Lung (tissue), 11 donors: ENCODE measurements at regions not wholly inside any gene's neighbourhood (a gene's known extent, or its start where the extent isn't known, plus 50 kb on each side); places are given as distances from the start of the nearest gene placed in this dataset.
A peak's percentile ranks its signal among the peaks of the same experiment; 100 is the strongest.

Source experiments
- ATAC-seq: fragments of 200-7000 bp; cut with Tn5 transposase; one replicate; pipeline ENCODE4 v1.9.1; 2020; ENCODE audit warnings: moderate number of reproducible peaks; ENCODE audit not compliant: insufficient read depth, low FRiP score
- DNase-seq, 3 donors: peaks; one replicate each; pipeline ENCODE4 v3.0.0-alpha.2; 2013 to 2017
- H3K27ac ChIP-seq, 2 donors: one replicate each; pipeline ENCODE4 v1.5.1; 2013; ENCODE audit warnings: mild to moderate bottlenecking in 2 of 2, moderate library complexity in 2 of 2, control low read depth in 1 of 2, inconsistent platforms in 1 of 2, low read depth in 1 of 2, low read length in 1 of 2
- H3K27me3 ChIP-seq, 3 donors: one replicate each; pipeline ENCODE4 v1.5.1; 2013; ENCODE audit warnings: low read length in 2 of 3; ENCODE audit not compliant: control insufficient read depth in 3 of 3, insufficient read depth in 3 of 3
- H3K36me3 ChIP-seq, 4 donors: one replicate each; pipeline ENCODE4 v1.5.1; 2013; ENCODE audit warnings: low read length in 4 of 4, mild to moderate bottlenecking in 1 of 4, moderate library complexity in 1 of 4; ENCODE audit not compliant: control insufficient read depth in 4 of 4, insufficient read depth in 4 of 4
- H3K4me1 ChIP-seq, 5 donors: one replicate each; pipeline ENCODE4 v1.5.1; 2013; ENCODE audit warnings: low read length in 5 of 5, mild to moderate bottlenecking in 2 of 5, moderate library complexity in 1 of 5; ENCODE audit not compliant: control insufficient read depth in 5 of 5, insufficient read depth in 5 of 5
- H3K4me3 ChIP-seq: one replicate; pipeline ENCODE4 v1.5.1; 2013; ENCODE audit warnings: mild to moderate bottlenecking, control low read depth, moderate library complexity
- H3K9ac ChIP-seq, 2 donors: one replicate each; pipeline ENCODE4 v1.5.1; 2013; ENCODE audit warnings: low read length in 2 of 2, control low read depth in 1 of 2; ENCODE audit not compliant: insufficient read depth in 1 of 2
- H3K9me3 ChIP-seq, 4 donors: one replicate each; pipeline ENCODE4 v1.5.1; 2013; ENCODE audit warnings: low read length in 3 of 4, mild to moderate bottlenecking in 1 of 4, moderate library complexity in 1 of 4; ENCODE audit not compliant: control insufficient read depth in 4 of 4, insufficient read depth in 3 of 4
- WGBS, 2 donors: extraction: QIAGEN DNeasy Blood & Tissue Kit; methylation state at CpG; one replicate each; pipeline ENCODE4 v1.1.7; 2013; 5-methylcytosine and 5-hydroxymethylcytosine counted together
- TF ChIP-seq, protein P1 (sequence below): IDR thresholded peaks from 2 replicates; pipeline ENCODE4 v1.5.1; 2012; ENCODE audit warnings: mild to moderate bottlenecking; ENCODE audit errors: control extremely low read depth, extremely low read depth
- donor health status: control.
- donor health status: control.
- donor health status: Bipolar disorder and iron deficiency.
- donor health status: healthy.
- donor health status: DM: yes; HTN: yes; CAD: no.

DNA sequence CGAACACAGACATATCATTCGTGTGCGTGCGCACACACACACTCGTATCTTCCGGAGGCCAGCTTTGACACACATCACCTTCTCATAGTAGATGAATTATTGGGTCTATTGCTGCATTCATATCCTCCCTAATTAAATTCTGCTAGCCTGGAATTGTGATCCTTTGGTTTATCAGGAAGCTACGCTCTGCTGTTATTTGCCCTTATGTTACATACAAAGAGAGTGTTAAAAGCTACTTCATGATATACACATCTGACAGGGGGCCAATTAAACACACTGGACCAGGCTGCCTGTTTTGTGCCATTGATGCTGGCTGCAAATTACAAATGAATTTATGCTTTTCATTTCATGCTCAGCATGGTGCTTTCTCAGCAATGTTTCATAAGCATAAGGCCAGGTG is 252.0 kb downstream of the RHOU start:
- no peak for DNase-seq
- no peak overlapping the region for H3K4me3 ChIP-seq
- TF ChIP-seq, protein P1, sequence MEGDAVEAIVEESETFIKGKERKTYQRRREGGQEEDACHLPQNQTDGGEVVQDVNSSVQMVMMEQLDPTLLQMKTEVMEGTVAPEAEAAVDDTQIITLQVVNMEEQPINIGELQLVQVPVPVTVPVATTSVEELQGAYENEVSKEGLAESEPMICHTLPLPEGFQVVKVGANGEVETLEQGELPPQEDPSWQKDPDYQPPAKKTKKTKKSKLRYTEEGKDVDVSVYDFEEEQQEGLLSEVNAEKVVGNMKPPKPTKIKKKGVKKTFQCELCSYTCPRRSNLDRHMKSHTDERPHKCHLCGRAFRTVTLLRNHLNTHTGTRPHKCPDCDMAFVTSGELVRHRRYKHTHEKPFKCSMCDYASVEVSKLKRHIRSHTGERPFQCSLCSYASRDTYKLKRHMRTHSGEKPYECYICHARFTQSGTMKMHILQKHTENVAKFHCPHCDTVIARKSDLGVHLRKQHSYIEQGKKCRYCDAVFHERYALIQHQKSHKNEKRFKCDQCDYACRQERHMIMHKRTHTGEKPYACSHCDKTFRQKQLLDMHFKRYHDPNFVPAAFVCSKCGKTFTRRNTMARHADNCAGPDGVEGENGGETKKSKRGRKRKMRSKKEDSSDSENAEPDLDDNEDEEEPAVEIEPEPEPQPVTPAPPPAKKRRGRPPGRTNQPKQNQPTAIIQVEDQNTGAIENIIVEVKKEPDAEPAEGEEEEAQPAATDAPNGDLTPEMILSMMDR, result no peak
- H3K9me3 ChIP-seq, result no peaks in the 10 kb centered on the region
- no peak for ATAC-seq
- H3K36me3 ChIP-seq, result no peaks in the 10 kb centered on the region
- WGBS, 2 donors, result 84 to 85% methylated on average over 7 of the region's 7 CpGs
- H3K9ac ChIP-seq, result no peak overlapping the region
- H3K27me3 ChIP-seq, result no peaks in the 10 kb centered on the region
- H3K27ac ChIP-seq, result no peak overlapping the region
- peaks cover 0 to 74% (median 28%) of the 10 kb centered on the region in 5 donors for H3K4me1 ChIP-seq

DNA sequence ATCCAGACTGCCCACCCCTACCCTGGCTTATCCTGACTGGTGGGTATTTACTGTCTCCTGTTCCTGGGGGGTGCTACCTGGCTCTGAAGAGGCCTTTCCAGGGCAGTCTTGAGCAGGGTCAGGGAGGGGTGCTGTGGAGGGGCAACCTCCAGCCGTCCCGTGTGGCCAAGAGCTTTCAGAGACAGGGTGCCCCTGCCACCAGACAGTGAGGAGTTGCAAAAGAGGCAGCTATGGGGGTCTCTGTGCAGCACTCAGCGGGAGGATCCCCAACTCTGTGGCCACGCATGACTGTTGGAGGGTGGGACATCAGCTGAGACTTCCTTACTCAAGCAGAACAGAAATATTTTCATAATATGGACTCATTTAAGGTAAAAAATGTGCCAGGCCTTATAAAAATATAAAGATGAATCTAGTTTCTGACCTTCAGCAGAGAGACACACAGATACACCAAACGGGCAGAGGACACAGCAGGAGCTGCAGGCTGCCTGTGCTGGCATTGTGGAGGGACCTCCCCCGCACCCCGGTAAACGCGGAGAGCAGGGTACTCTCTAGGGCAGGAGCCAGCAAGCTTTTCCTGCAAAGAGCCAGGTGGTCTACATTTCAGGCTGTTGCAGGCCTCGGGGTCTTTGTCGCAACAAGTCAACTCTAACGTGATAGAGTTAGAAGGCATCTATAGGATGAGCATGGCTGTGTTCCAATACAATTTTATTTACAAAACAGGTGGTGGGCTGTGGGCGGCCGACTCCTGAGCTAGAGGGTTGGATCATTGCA is 252.6 kb downstream of the RHOU start:
- H3K36me3 ChIP-seq, result no peaks in the 10 kb centered on the region
- no peaks in the 10 kb centered on the region for H3K9me3 ChIP-seq
- 65 to 83% methylated on average over 14 of the region's 14 CpGs for WGBS, 2 donors
- ATAC-seq (no peak), DNase-seq (no peak)
- H3K9ac ChIP-seq, result no peak overlapping the region
- TF ChIP-seq, protein P1, result no peak
- peaks cover 0 to 74% (median 28%) of the 10 kb centered on the region in 5 donors for H3K4me1 ChIP-seq
- H3K4me3 ChIP-seq, result no peak overlapping the region
- H3K27me3 ChIP-seq, result no peaks in the 10 kb centered on the region
- no peak overlapping the region for H3K27ac ChIP-seq

DNA sequence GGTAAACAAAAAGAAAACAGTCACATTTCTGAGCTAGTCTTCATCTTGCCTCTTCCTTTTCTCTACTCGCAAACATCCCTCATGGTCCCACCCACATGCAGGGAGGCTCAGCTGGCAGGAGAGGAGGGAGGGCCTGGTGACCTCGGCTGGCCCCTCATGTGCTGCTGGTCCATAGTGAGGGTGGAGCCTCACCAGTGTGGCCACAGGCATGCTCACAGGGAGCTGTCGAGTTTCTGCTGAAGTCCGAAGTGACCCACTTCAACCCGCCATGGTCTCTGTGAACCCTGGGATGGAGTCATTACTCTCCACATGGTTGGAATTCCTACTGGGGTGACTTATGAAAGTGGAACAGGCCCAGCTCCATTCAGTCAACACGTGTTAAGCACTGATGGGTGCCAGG is 253.4 kb downstream of the RHOU start:
- TF ChIP-seq, protein P1, result no peak
- ATAC-seq, result no peak
- no peak for DNase-seq
- Histone ChIP-seq H3K4me1 (peaks cover 0 to 71% (median 28%) of the 10 kb centered on the region in 5 donors), H3K9ac (no peak overlapping the region), H3K9me3 (no peaks in the 10 kb centered on the region), H3K4me3 (no peak overlapping the region), H3K27me3 (no peaks in the 10 kb centered on the region), H3K36me3 (no peaks in the 10 kb centered on the region), H3K27ac (no peak overlapping the region)
- WGBS, 2 donors, result 66 to 74% methylated on average over 6 of the region's 6 CpGs

DNA sequence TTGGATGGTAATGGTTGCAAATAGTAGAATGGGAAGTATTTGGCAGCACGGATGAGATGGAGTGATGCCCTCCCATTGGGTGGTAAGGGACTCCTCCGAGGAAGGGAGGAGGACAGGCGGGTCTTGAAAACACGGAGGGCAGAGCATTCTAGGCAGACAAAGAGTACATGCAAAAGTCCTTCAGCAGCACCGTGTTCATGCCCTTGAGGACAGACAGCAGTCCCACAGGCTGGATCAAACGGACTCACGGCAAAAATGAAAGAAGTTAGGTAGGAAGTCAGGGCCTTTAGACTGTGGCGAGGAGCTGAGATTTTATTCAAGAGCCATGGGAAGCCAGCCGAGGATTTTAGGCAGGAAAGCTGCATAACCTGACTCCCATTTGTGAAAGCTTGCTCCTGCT is 253.9 kb downstream of the RHOU start:
- no peaks in the 10 kb centered on the region for H3K27me3 ChIP-seq
- no peaks in the 10 kb centered on the region for H3K9me3 ChIP-seq
- H3K27ac ChIP-seq, result peak overlapping the region in 1 of 2 donors; percentile 5
- ATAC-seq (no peak), DNase-seq (no peak)
- no peak overlapping the region for H3K9ac ChIP-seq
- peaks cover 0 to 67% (median 28%) of the 10 kb centered on the region in 5 donors for H3K4me1 ChIP-seq
- TF ChIP-seq, protein P1, result no peak
- no peaks in the 10 kb centered on the region for H3K36me3 ChIP-seq
- WGBS, 2 donors, result 91 to 92% methylated on average over 9 of the region's 9 CpGs
- no peak overlapping the region for H3K4me3 ChIP-seq
